AG09309 (cell line): ENCODE measurements at regions not wholly inside any gene's neighbourhood (a gene's known extent, or its start where the extent isn't known, plus 50 kb on each side); places are given as distances from the start of the nearest gene placed in this dataset.

Experiments used
- DNase-seq: peaks from one replicate; pipeline ENCODE4 v3.0.0-alpha.2; 2010; ENCODE audit warnings: low read depth
- H3K4me3 ChIP-seq: 2 replicates; pipeline ENCODE4 v1.5.1; 2011; ENCODE audit warnings: mild to moderate bottlenecking, low read depth, low read length, moderate library complexity; ENCODE audit not compliant: control insufficient read depth
- TF ChIP-seq, protein P1 (sequence below): IDR thresholded peaks from 2 replicates; pipeline ENCODE4 v1.5.1; 2011; ENCODE audit warnings: mild to moderate bottlenecking, low read depth, low read length, inconsistent platforms; ENCODE audit not compliant: insufficient read depth, control insufficient read depth; ENCODE audit errors: missing control alignments

- no peak overlapping the region for H3K4me3 ChIP-seq
- no peak for DNase-seq
- TF ChIP-seq, protein P1, sequence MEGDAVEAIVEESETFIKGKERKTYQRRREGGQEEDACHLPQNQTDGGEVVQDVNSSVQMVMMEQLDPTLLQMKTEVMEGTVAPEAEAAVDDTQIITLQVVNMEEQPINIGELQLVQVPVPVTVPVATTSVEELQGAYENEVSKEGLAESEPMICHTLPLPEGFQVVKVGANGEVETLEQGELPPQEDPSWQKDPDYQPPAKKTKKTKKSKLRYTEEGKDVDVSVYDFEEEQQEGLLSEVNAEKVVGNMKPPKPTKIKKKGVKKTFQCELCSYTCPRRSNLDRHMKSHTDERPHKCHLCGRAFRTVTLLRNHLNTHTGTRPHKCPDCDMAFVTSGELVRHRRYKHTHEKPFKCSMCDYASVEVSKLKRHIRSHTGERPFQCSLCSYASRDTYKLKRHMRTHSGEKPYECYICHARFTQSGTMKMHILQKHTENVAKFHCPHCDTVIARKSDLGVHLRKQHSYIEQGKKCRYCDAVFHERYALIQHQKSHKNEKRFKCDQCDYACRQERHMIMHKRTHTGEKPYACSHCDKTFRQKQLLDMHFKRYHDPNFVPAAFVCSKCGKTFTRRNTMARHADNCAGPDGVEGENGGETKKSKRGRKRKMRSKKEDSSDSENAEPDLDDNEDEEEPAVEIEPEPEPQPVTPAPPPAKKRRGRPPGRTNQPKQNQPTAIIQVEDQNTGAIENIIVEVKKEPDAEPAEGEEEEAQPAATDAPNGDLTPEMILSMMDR = no peak
Measured at GRCh38 chr5:167903243-167903642, 388.2 kb upstream of the WWC1 start.

DNA sequence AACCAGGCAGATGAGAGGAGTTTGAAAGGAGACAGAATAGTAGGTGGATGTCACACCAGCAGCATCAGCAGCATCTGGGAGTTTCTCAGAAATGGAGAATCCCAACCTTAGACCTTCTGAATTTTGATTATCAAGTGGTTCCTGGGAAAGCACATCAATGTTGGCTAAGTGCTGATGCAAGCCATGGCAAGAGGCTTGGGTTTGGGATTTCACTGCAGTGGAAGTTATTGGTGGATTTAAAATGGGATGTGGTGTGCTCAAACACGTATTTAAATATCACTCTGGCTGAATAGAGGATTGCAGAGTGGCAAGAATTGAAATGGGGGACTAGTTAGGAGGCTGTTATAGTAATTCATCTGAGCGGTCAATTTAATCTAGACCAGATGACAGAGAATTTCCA is 387.8 kb upstream of the WWC1 start:
- TF ChIP-seq, protein P1 = no peak
- H3K4me3 ChIP-seq = no peak overlapping the region
- DNase-seq = no peak

DNA sequence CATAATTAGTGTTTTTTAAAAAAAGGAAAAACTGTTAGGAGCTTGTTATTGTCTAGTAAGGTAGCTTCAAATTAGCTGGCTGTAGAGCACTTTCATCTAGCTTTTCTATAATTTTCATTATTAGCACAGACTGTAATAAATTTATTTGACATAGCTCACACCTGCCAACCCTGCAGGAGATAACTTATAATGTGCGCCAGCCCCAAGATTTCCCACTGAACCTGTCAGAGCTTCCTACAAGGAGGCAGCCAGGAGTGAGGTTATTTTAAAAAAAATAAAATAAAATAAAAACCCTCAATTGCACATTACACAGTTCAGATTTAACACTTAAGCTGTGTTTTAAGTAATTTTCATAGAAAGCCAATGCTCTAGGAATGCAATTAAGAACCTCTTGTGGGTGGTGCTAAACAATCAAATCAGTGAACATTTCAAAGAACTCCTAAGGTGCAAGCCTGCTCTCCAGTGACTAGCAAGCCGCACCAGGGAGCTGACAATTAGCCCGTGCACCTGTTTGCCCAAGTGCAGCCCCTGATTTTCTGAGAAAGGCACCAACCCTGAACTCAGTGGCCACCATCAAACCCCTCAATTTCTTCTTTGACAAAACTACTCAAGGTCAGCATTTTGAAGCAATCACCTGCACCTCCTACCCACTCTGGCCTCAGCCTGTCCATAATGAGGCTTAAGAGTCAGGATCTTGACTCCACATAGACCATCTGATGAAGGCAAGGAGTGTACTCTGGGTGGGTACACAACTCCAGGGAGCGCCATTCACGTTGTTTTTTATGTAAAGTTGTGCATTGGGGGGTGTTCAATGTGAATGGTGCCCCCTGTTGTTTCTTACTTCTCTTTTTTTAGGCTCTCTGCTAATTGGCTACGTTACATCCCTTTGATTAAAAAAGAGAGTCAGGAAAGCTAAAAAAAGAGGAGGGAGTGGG is 385.3 kb upstream of the WWC1 start:
- H3K4me3 ChIP-seq = no peak overlapping the region
- no peak for DNase-seq
- TF ChIP-seq, protein P1 = no peak

- TF ChIP-seq, protein P1 = no peak
- no peak for DNase-seq
- no peak overlapping the region for H3K4me3 ChIP-seq
Measured at GRCh38 chr5:167908606-167909005, 382.8 kb upstream of the WWC1 start.

GRCh38 chr5:167912941-167913665 is 378.3 kb upstream of the WWC1 start:
- DNase-seq = no peak
- H3K4me3 ChIP-seq = no peak overlapping the region
- TF ChIP-seq, protein P1 = no peak

GRCh38 chr5:167915237-167915636 is 376.2 kb upstream of the WWC1 start:
- no peak for DNase-seq
- TF ChIP-seq, protein P1 = no peak
- no peak overlapping the region for H3K4me3 ChIP-seq
